HG03060 (cell line): ENCODE measurements at regions not wholly inside any gene's neighbourhood (a gene's known extent, or its start where the extent isn't known, plus 50 kb on each side); places are given as distances from the start of the nearest gene placed in this dataset.
A peak's percentile ranks its signal among the peaks of the same experiment; 100 is the strongest.
"Not testable (repeated sequence)": the region's sequence is repeated elsewhere in the genome, so short reads cannot be mapped to it uniquely, and the experiment has no call there.

Experiments
- ATAC-seq: cut with Tn5 transposase; IDR thresholded peaks from one replicate; pipeline ENCODE4 v1.9.1; 2021; ENCODE audit warnings: low read depth, moderate number of reproducible peaks; ENCODE audit not compliant: unreplicated experiment

DNA sequence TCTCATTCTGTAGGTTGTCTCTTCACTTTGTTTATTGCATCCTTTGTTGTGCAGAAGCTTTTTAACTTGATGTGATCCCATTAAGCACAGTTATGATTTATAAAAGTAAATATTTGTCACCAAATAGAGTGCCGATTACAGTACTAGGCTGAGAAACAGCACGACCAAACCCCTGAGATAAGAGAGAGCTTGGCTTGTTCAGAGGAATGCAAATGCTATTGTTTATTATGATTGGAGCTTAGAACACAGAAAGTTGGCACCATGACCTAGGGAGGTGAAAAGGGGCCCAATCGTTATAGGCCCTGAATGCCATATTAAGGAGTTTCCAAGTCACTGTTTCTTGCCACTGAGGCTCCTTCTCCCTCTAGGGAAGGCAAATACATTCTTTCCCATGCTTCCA, 214.9 kb downstream of the KITLG start:
- no peak for ATAC-seq

DNA sequence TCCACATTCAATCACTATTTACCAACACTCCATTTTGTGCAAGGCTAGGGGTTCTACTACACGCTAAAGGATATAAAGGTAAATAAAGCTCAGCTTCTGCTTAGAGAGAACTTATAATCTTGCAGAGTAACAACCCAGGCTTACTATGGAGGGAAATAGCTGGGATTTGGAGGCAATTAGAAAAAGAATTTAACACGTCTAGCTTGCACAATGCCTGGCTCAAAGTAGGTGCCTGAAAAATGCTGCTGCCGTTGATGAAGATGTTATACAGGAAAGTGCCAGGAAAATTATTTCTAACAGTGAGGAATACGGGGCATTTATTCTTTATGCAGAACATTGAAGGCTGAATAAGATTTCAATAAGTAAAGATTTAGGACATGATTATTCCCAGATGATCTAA, 214.2 kb downstream of the KITLG start:
- ATAC-seq = no peak

DNA sequence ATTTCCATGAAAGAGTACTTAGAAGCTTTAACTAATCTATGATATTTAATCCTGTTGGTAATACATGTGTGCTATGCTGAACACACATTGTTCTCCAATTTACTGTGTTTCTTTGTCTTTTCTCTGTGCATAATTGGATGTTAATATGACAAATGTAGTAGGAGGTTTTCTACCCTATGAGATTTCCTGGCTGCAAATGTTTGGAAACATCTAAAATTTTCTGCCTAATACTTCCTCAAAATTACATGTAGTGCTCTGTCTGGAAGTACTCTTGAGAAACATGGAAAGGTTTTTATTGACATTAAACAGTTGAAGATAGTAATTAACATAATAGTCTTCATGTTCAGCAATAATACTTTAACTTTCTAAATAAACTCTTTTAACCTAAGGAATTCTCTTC, 213.0 kb downstream of the KITLG start:
- no peak for ATAC-seq

DNA sequence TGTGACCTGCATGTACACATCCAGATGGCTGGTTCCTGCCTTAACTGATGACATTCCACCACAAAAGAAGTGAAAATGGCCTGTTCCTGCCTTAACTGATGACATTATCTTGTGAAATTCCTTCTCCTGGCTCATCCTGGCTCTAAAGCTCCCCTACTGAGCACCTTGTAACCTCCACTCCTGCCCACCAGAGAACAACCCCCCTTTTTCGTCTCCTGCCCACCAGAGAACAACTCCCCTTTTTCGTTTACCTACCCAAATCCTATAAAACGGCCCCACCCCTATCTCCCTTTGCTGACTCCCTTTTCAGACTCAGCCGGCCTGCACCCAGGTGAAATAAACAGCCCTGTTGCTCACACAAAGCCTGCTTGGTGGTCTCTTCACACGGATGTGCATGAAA, 212.2 kb downstream of the KITLG start:
- not testable (repeated sequence) for ATAC-seq

DNA sequence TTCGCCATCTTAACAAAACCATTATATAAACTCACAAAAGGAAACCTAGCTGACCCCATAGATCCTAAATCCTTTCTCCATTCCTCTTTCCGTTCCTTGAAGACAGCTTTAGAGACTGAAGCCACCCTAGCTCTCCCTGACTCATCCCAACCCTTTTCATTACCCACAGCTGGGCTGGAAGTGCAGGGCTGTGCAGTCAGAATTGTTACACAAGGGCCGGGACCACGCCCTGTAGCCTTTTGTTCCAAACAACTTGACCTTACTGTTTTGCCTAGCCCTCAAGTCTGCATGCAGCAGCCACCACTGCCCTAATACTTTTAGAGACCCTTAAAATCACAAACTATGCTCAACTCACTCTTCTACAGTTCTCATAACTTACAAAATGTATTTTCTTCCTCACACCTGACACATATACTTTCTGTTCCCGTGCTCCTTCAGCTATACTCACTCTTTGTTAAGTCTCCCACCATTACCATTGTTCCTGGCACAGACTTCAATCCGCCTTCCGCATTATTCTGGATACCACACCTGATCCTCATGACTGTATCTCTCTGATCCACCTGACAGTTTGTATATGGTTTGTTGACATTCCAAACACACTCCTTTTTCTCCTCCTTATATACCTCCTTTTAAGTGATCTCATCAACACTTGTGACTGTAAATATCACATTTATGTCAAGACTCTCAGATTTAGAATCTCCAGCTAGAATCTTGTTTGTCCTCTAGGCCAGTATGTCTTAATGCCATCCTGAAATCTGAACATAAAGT, 208.7 kb downstream of the KITLG start:
- ATAC-seq = no peak

DNA sequence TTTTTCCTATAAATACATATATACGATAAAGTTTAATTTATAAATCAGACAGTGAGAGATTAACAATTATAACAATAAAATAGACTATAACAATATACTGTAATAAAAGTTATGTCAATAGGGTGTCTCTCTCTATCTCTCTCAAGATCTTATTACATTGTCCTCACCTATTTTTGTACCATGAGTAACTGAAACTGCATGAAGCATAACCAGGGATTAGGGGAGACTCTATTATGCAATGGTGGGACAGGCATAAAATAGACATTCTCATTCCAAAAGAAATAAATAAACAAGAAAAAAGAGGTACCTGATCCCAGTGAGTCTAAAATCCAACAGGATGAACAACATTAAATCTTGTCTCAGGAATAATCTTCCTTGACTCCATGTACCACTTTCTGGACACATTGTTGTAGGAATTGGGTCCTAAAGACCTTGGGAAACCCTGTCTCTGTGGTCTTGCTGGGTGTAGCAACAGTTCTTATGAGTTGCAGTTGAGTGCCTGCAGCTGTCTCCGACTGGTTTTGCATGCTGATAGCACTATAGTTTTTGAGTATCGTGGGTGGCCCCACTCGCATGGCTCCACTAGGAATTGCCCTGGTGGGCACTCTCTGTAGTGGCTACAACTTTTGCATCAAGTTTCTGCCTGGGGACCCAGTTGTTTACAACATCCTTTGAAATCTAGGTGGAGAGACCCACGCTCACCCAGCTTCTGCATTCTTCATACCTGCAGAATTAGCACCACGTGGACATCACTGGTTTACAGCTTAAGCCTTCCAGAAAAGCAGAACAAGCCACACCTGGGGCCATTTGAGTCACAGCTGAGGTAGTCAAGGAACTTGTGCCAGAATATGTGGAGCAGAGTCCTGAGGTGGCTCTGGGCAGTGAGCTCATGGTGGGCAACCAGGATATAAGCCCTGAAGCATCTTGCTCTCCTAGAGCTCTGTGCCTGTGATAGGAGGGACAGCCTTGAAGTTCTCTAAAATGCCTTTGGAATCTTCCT, 204.7 kb downstream of the KITLG start:
- no peak for ATAC-seq

DNA sequence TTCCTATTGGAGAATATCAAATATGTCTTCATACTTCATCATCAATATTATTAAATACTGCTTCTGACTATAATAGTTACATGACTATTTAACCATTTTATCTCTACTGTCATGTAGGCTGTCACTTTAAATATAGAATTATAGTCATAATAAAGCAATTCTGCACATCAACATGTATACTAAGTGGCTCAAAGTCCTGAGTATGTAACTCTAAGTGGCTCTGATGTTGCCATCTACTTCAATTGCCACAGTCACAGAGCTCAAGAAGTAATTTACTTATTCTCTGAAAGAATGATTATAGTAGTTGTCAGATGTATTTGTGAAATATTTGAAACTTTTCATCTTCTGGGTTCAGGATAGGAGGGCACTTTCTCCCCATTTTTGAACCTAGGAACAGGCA, 202.3 kb downstream of the KITLG start:
- no peak for ATAC-seq

DNA sequence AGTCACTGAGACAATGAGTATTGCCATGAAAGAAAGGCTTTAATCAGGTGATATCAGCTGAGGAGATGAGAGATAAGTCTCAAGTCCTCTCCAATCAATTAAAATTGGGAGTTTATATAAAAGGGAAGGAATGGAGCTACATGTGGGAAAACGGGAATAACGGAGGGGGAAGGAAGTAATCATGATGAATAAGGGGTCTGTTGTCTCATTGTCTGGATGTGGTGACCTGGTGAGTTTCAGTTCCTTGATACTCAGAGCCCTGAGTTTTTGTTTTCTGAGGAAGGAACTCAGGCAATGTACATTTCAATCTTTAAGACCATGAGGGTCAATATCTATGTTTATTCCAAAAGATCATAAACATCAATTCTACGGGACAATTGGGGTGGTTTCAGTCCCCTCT, 198.8 kb downstream of the KITLG start:
- no peak for ATAC-seq

DNA sequence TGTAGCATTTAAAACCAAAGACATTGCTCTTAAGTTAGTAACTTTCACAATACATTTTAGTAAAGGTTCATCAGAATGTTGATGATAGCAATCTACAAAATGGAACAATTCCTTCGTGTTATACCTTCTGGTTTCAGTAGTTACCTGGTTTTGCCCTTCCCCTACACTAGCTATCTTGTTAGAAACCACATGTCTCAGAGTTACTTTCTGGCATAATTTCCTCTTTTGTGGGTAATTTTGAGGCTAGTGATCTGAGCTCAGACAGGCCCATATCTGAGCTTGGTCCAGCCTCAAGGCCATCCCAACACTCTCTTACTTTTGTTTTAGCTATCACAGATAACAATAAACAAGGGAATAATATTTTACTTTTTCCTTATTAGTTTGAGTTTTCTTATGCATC, 196.9 kb downstream of the KITLG start:
- ATAC-seq = no peak

DNA sequence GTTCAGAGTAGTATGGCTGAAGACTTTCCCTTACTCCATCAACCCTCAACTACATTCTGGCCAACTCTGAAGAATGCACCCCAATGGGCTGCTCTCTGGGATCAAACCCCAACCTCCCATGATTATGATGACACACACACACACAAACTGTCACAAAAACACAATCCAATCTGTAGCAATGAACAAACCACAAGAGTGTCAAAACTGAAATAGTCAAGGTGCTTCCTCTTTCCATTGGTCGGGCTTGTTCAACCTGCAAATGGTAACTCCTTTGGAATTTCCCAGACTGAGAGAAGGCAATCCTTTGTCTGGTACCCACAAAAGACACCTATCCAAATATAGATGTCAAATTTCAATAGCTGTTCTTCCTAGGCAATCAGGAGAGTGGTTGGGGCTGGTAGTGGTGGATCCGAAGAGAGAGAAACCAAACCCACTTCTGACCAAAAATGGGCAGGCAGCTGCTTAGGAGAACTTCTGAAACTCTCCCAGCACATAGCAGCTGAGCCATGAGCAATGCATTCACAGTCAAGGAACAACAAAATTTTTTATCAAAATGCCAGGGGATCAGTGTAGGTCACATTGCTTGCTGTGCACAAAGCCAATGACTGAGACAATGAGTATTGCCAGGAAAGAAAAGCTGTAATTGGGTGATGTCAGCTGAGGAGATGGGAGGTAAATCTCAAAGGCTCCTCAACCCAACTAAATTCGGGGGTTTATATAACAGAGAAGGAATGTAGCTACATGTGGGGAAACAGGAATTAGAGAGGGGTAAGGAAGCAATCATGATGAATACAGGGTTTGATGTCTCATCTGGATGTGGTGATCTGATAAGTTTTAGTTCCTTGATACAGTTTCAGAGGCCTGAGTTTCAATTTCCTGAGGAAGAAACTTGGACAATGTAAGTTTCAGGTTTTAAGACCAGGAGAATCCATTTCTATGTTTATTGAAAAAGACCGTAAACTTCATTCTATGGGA, 191.4 kb downstream of the KITLG start:
- no peak for ATAC-seq

DNA sequence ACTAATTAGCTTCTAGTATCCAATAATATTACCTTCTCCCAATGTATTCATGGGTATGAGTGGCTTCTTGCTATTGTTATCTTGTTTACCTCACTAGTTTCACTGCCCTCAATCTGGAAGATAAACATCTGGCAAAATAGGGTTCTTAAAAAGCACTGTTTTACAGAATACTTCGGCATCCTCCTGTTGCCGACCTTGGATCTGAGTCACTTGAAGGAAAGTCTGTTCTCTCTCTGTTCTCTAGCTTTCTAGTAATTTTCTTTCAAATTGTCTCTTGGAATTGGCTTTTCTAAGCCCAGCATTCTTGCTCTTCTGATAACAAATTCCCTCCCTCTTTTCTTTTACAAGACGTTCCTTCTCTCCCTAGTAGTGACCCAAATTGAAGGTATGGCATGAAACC, 189.5 kb downstream of the KITLG start:
- ATAC-seq = no peak

DNA sequence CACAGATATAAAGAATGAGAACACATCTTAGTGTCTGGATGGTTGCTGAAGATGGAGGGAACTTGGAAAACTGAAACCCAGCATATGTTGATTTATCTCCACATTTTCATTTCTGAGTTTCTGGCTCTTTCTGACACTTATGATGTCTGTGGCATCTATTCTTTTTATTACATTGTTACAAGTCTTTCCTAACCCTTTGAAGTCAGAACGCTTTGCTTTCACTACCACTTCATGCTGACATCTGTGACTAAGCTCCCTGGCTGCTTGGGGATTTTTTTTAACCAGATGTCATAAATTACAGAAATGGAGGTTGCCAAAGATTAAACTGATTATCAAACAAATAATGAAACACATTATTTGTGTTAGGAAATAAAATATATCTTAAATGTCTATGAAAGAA, 188.7 kb downstream of the KITLG start:
- ATAC-seq = peak; percentile 59

DNA sequence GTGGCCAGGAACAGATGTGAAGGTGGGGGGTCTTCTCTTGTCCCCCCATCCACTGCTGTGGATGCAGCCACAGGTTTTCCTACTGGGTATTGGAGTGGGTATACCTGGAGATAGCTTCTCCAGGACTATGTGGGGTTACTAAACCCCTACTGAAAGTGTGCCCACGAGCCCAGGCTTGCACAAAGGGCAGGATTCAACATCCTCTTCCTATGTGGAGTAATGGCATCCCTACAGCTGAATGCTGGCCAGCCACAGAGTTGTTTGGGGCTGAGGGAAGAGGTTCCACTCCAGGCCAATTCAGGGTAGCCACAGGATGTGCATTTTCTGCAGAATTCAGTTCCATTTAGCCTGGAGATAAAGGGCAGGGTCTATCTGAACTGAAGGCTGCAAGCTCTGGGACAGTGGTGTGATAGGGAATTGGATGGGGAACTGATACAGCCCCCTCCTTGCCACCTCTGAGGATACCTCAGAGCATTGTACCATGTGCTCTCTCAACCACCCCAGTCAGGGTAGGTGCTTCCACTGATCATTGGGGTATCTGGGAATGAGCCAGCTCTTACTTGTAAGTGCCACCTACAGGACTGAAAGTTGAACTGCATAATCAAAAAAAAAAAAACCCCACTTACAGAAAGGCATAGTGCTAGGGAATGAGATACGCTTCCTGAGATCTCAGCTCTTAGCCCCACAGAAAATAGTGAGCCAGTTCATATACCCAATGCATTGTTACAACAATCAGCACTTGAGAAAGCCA, 187.1 kb downstream of the KITLG start:
- ATAC-seq = no peak

DNA sequence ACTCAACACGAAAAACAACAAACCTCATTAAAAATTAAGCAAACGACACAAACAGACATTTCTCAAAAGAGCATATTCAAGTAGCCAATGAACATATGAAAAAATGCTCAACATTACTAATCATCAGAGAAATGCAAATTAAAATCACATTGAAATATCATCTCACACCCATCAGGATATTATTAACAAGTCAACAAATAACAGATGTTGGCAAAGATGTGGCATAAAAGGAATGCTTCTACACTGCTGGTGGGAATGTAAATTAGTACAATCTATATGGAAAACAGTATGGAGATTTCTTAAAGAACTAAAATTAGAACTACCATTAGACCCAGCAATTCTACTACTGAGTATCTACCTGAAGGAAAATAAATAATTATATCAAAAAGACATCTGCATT, 182.2 kb downstream of the KITLG start:
- ATAC-seq = no peak

DNA sequence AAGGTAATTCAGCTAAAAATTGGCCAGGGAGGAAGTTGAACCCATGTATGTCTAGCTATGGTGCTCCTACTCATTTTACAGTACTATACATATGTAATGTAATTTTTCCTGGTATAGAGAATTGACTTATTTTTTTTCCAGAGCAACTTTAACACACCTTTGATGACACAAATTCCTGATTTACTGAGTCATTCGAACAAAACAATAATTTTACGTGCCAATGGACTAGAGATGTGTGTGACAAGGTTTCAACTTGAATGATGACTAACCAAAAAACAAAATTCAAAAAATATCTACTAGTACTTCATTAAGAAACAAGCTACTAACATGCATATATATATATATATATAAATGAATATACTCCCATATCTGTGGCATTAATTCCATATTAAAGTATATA, 180.5 kb downstream of the KITLG start:
- ATAC-seq = no peak

DNA sequence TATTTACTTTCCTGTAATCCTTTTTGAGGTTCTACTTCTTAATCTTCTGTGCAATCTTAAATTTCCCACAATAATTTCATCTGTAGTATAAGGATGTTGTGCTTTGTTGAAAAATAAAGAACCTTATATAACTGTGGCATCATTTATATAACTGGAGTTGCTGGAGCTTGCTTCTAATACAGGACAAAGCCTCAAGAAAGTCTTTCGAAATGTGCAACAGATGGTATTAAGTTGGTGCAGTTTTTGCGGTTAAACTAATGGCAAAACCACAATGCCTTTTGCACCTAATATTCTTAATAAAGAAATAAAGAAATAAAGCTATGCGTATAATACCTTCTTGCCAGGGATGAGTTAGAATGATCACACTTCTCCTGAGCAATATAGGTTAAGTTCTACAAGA, 180.0 kb downstream of the KITLG start:
- no peak for ATAC-seq

DNA sequence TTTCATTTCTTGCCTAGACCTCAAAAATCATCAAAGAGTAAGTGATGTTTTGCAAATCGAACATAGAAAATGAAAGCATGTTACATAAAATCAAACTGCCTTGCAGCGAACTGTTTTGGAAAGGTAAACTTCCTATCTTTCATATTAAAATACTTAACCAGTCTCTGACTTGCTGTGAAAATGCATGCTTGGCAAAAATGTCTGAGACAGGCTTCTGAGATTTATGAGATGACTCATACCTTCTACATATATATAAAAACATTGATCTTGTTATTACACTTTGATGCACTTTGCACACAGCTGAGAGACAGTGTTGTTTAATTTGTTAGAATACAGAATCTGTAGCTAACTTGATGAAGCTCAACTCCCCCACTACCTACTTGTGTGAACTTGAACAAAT, 179.1 kb downstream of the KITLG start:
- no peak for ATAC-seq

DNA sequence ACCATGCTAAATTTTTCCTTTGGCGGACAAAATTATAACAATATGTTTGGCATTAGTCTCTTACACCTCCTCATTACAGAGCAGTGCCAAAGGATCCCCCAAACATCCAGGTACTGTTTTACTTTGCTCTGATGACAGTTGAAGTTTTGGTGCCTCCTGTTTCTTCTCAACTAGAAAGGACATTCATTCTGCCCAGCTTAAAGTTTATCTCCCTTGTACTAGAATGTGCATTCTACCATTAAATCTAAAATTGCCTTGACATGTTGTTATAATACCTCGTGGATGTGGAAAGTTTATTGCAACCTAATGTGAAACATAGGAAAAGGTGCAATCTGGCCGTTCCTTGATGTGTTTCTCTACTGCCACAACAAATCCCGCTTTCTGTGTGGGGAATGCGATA, 173.4 kb downstream of the KITLG start:
- no peak for ATAC-seq

DNA sequence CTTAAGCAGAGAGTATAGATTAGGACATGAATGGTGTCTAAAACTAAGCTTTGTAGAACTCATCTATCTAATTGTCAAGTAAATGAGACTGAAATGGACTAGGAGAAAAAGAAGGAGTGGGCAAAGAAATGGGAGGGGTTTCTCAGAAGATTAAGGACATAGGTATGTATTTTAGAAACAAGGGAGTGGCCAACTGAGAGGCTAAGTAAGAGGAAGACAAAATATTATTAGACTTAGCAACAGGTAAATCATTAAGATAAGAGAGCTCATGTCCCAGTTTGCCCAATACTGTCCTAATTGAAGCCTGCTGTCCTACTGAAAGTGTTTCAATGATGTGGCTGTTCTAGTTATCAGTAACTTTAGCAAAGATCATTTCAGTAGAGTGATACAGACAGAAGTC, 171.4 kb downstream of the KITLG start:
- ATAC-seq = no peak

DNA sequence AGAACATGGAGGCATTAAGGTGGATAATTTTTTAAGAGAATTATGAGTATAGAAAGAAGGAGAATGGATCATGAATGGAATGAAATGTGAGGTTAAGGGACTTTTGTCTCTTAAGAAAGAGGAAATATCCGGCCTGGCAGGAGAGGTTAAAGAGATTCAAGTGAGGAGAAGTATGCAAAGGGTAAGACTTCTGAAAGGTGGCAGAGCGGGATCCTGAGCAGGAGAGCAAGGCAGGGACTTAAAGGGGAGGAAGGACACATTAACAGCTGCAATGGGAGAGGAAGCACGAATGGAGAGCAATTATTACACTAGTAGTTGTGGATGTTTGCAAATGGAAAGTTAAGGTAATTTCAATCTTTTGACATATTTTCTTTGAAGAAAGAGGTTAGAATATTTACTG, 171.0 kb downstream of the KITLG start:
- no peak for ATAC-seq
